Ishikawa (cell line): ENCODE measurements at regions not wholly inside any gene's neighbourhood (a gene's known extent, or its start where the extent isn't known, plus 50 kb on each side); places are given as distances from the start of the nearest gene placed in this dataset.

Experiments used
- CEBPB ChIP-seq: IDR thresholded peaks from 2 replicates; pipeline ENCODE4 v1.6.1; 2012
- MAX ChIP-seq: IDR thresholded peaks from 2 replicates; pipeline ENCODE4 v1.6.1; 2012
- NFIC ChIP-seq: IDR thresholded peaks from 2 replicates; pipeline ENCODE4 v1.6.1; 2012
- TEAD4 ChIP-seq: IDR thresholded peaks from 2 replicates; pipeline ENCODE4 v1.6.1; 2012
- USF1 ChIP-seq: IDR thresholded peaks from 2 replicates; pipeline ENCODE4 v1.6.1; 2012
- YY1 ChIP-seq: IDR thresholded peaks from 2 replicates; pipeline ENCODE4 v1.6.1; 2012; ENCODE audit warnings: low read depth

DNA sequence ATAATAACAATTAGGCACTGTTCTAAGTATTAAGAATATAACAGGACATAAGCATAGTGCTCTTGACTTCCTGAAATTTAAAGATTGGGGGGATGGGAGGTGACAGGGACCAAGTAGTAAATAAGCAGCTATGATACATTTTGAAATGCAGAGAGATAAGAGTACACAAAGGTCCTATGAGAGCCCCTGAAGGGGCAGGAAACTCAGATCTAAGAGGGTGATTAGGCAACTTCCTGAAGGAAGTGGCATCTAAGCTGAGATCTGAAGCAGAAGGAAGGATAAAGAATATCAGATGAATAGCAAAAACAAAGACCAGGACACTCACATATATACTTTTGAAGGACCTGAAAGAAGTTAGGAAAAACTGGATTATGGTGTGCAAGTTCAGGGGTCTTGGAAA is 415.2 kb upstream of the FRG2C start:
- no peak for TF ChIP-seq YY1
- TF ChIP-seq CEBPB = no peak
- no peak for TF ChIP-seq NFIC
- TF ChIP-seq TEAD4 = no peak
- TF ChIP-seq USF1 = no peak
- TF ChIP-seq MAX = no peak
